Suppressor macrophage treated with lipopolysaccharide for 1 hour (primary cell): ENCODE measurements at regions not wholly inside any gene's neighbourhood (a gene's known extent, or its start where the extent isn't known, plus 50 kb on each side); places are given as distances from the start of the nearest gene placed in this dataset.

Experiments used
- DNase-seq, 3 donors: peaks; one replicate each; pipeline ENCODE4 v3.0.0-alpha.2; 2020 to 2022

GRCh38 chrX:21056622-21057021 is 317.6 kb upstream of the CNKSR2 start:
- no peak for DNase-seq

DNA sequence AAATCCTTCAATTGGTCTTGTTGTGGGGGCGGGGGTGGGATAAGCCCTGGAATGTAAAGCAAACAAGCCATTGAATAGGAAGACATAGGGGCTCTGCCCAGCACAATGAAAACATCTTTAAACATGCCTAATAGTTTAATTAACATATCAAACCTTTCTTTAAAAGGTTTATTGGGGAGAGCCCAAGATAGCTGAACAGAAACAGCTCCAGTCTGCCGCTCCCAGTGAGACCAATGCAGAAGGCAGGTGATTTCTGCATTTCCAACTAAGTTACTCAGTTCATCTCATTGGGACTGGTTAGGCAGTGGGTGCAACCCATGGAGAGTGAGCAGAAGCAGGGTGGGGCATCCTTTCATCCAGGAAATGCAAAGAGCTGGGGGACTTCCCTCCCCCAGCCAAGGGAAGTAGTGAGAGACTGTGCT is 327.2 kb upstream of the CNKSR2 start:
- no peak for DNase-seq

- no peak for DNase-seq
Measured at GRCh38 chrX:21014326-21014725, 359.9 kb upstream of the CNKSR2 start.

- no peak for DNase-seq
Measured at GRCh38 chrX:21004835-21005234, 369.4 kb upstream of the CNKSR2 start.

DNA sequence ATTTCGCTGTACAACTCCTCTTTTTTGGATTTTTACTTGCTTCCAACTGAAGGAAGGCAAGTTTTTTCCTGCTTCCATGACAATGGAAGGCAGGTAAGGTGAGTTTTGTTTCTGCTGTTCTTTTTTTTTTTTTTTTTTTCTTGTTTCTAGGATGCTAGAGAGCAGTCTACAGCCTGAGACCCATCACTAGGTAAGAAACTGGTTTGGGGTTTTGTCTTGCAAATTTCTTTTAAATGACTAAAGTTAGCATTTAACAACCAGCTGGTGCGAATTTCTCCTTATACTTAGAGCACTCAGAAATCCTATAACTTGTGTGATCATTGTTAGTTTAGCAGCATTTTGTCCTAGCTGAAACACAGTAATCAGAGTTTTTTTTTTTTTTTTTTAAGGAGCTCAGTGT is 378.4 kb upstream of the CNKSR2 start:
- no peak for DNase-seq

- no peak for DNase-seq
Measured at GRCh38 chrX:20989361-20989760, 384.9 kb upstream of the CNKSR2 start.

DNA sequence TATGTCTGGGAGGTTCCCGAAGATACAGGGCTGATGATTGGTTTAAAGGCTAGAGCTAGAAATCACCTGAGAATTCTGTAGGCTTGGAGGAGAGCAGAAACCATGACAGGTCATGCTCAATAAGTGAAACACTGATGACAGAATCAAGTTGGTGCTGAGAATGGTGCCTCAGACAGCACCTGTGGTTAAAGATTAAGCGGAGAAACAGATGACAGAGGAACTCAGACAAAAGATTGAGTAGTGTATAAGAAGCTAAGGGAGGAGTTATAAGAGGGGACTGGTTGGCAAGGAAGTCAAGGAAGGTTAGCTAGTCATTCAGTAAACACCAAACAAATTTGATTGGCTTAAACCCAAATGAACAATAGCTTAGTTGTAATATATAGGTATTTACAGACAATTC is 385.4 kb upstream of the CNKSR2 start:
- DNase-seq = no peak

DNA sequence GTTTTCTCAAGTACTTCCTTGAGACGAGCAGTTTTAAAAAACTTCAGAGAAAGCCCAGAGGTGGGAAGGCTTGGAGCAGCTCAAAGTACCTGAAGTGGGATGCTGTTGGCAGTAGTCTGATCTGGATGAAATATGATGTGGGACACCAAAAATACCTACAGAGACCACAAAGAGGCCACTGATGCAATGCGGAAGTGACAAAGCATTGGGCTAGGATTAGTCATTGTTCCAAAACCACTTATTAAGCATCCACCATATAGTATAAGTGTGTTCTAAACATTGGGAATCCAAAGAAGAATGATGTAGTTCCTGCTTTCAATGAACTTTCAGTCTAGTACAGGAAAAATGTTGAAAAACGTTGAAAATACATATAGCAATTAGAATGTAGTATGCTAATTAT is 386.1 kb upstream of the CNKSR2 start:
- DNase-seq = no peak

GRCh38 chrX:20980426-20980825 is 393.8 kb upstream of the CNKSR2 start:
- no peak for DNase-seq

GRCh38 chrX:20974326-20974725 is 399.9 kb upstream of the CNKSR2 start:
- DNase-seq = no peak

- no peak for DNase-seq
Measured at GRCh38 chrX:20973038-20973437, 401.2 kb upstream of the CNKSR2 start.

DNA sequence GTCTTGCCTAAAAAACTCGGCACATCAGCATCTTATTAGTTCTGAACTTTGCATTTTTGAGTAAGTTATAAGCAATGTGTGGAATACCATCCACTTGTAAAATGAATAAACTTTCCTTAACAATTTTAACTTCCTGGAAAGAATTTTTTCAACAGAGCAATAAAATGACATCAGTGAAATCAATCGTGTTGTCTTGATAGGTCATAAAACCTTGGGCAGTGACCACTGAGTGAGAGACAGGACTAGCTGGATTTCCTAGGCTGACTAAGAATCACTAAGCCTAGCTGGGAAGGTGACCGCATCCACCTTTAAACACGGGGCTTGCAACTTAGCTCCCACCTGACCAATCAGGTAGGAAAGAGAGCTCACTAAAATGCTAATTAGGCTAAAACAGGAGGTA is 403.0 kb upstream of the CNKSR2 start:
- no peak for DNase-seq

DNA sequence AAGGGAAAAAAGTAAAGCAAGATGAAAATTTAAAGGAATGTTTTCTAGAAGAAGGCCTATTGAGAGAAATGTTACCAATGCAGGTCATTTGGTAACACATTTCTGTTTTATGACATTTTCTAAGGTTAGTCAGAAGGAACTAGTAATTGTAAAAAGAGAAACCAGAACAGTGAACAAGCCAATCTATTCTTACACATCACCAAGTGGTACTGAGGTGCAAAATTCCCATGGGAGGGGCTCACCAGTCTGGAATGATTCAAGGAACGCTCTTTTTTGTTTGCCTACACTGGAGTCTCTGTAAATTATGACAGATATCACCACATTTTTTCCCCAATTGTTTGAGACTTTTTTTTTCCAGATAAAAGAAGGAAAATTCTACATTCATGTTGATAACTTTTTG is 404.7 kb upstream of the CNKSR2 start:
- DNase-seq = no peak

- no peak for DNase-seq
Measured at GRCh38 chrX:20968996-20969395, 405.2 kb upstream of the CNKSR2 start.

GRCh38 chrX:20967725-20968124 is 406.5 kb upstream of the CNKSR2 start:
- no peak for DNase-seq

GRCh38 chrX:20965270-20966044 is 408.8 kb upstream of the CNKSR2 start:
- no peak for DNase-seq

- DNase-seq = no peak
Measured at GRCh38 chrX:20954014-20954413, 420.2 kb upstream of the CNKSR2 start.

DNA sequence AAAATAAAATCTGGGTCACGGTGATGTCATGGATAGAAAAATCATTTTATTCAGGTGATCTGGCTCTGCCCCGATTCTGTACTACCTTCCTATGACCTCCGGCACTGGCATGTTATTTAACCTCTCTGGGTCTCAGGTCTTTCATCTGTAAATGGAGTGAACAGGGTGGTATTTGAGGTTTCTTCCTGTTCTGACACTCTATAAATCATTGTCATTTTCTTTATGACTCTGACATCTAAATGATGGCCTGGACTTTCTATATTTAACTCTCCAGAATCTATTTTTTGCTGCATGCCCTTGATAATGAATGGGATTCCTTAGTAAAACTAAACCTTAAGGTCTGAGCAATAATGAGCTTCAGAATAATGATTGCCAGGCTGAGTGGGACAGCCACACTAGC is 422.0 kb upstream of the CNKSR2 start:
- DNase-seq = no peak

DNA sequence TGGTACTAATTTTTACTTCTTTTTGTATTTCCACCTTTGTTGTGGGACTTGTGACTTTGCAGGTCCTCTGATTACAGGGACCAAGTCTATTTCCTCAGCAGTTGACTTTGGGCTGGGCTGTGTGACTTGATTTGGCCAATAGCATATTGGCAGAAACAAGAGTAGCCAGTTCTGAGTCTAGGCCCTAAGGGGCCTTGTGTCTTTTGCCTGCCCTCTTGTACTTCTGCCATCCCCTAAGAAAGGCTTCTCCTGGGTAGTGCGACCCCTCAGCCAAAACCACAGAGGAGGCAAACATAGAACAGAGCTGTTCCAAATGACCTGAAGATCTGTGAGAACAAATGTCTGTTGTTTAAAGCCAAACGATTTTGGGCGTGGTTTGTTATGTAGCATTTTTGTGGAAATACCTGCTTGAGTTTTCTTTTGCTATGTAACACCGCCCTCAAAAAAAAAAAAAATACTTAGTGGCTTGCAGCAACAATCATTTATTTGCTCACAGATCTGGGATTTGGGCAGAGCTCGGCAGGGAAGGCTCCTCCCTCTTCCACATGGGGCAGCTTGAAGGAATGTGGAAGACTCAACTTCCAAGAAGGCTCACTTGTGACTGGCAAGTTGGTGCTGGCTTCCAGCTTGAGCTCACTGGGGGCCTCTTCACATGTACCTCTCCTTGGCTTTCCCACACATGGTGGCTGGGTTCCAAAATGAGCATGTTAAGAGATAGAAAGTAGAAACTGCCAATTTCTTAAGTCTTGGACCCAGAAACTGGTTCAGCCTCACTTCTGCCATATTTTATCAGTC is 423.0 kb upstream of the CNKSR2 start:
- DNase-seq = no peak

GRCh38 chrX:20947411-20947912 is 426.8 kb upstream of the CNKSR2 start:
- DNase-seq = no peak

GRCh38 chrX:20913760-20914159 is 460.5 kb upstream of the CNKSR2 start:
- no peak for DNase-seq

- DNase-seq = no peak
Measured at GRCh38 chrX:20906571-20906970, 467.6 kb upstream of the CNKSR2 start.

DNA sequence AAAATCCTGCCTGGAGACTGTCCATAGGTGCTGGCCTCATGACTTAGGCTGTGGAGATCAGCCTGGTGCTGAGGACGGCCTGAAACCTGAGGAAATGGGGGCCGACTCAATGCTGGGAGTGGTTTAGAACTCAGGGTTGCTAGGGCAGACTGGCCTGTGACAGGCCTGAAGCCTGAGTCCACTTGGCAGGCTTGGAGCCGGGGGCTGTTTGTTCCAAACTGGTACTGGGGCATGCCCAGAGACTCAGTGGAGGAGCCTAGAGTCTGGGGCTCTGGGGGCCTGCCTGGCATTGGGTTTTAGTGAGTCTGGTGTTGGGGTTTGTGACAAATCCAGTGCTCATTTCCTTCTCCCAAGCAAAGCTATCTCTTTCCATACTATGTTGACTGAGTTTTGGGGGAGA is 489.7 kb upstream of the CNKSR2 start:
- DNase-seq = no peak

GRCh38 chrX:20863649-20864048 is 510.6 kb upstream of the CNKSR2 start:
- DNase-seq = no peak
